GM19025 (cell line): ENCODE measurements at regions not wholly inside any gene's neighbourhood (a gene's known extent, or its start where the extent isn't known, plus 50 kb on each side); places are given as distances from the start of the nearest gene placed in this dataset.

Experiments
- ATAC-seq: cut with Tn5 transposase; IDR thresholded peaks from one replicate; pipeline ENCODE4 v1.9.1; 2021; ENCODE audit warnings: mild to moderate bottlenecking, low read depth, moderate library complexity; ENCODE audit not compliant: unreplicated experiment

DNA sequence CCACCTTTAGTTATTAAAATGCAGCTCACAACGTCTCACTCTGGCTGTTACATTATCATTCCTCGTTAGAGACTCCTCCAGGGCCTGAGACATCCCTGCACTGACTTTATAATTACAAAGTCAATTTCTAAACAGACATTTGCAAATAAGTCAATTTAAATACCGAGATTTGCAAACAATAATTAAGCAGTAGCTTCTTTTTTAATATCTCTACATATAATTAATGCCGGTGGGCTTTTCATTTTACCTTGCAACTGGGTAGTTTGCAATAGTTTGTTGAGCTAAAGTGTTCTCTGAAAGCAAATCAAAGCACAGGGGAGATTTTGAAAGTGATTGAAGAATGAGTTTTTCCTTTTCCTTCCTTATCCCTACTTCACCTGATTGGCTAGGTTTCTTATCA lies 154.4 kb downstream of the TLR4 start:
- ATAC-seq: no peak

DNA sequence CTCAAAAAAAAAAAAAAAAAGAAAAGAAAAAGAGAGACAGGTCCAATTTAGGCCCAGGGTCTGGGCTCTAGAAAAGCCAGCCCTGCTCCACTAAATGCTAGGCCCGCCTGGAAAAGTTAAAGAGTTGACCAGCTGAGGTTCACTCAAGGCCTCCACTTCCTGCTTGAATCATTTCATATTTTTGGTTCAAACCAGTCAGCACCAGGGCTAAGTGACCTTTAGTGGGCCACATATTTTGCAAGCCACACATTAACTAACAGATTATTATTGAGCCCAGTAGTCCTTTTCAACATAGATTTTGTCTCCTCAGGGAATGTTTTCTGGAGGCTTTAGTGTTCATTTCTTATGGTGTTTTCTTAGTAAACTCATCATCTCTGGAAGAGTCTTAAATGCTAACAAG lies 156.6 kb downstream of the TLR4 start:
- ATAC-seq: no peak

DNA sequence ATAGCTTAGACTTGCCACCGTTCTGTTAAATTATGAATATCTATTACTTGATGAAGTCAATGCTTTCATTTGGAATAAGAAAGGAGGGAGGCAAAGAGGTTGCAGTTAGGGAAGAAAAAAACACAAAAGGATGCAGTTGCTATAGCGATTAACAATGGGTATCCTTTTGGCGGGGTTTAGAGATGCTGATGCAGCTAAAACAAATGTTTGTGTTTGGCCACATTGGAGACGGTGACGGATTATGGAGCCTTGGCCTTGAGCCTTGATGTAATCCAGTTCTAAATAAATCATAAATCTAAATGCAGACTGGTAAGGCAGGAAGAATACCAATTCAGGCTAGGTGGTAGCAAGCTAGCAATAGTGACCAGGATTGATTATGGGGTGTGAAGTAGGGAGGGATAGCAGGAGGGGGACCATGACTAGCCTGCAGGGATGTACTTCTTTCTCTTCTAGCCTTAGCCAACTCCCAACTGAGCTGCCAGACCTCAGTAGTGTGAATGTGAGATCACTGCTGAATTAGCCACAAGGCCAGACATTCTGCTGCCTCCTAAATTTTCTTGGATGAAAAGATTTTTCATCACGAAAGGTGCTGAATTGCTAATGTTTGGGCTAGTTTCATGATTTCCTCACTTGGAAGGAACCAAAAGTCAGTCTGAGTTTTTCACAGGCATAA lies 160.3 kb downstream of the TLR4 start:
- no peak for ATAC-seq

DNA sequence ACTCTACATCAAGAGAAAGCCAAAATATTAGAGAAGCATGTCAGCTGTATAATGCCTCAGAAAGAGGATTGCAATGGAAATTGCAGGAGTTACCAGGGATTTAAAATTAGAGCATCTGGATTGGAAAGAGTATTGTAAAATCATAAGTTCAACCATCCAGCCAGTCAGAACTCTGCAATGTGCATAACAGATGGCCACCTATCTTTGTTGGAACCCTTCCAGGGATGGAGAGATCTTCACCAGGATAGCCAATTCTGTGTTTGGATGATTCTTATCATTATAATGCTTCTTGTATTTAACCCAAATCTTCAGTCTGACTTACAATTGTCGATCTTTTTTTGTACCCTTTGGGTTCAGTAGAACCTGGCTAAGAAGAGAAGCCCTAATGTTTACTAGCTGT lies 164.4 kb downstream of the TLR4 start:
- ATAC-seq: no peak

DNA sequence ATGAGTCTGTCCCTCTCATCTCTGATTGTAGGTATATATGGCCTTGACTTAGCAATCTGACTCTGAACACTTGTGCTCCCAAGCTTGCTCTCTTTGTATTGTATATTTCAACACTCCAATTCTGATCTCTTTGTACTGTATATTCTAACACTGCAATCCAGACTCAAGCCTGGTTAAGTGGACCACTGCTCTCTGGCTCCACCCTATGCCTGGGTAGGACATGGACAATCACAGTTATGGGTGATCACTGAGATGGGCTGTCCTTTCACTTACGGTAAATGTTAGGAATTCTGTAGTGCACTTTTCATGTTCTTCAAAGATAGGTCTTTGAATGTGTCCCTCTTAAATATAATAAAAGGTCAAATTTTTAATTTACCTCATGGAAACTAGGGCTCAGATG lies 165.1 kb downstream of the TLR4 start:
- no peak for ATAC-seq

DNA sequence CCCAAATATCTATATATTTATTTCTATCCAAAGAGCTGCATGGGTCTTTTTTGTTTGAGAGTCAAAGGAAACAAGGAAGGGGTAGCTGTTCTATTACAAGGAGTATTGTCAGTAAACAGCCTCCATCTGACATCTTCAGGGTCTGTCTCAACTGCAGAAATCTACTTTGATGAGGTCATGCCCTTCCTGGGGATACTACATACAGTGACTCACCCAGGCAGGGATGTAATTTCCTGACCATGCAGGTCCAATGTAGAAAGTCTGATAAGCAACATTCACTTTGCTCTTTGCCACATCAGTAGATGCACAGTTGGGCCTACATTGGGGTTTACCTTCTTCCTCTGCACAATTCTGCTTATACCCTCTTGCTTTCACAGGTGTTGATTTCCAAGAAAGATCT lies 165.5 kb downstream of the TLR4 start:
- ATAC-seq: no peak

DNA sequence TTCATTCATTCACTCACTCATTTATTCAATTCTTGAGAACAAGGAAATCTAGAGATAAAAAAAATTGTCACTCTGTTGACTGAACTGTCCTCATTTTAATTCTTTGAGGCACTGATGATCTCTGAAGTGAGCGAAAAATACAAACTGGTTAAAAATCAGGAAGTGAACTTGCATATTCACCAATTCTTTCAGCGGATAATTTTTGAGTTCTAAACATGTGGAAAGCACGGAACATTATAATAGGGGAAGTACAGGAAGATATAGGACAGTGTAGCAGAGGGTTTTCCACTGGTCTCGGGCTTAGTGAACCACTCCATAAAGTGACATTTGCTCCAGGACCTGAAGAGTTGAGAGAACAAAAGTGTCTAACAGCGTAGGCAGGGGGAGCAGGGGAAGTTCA lies 169.5 kb downstream of the TLR4 start:
- no peak for ATAC-seq

DNA sequence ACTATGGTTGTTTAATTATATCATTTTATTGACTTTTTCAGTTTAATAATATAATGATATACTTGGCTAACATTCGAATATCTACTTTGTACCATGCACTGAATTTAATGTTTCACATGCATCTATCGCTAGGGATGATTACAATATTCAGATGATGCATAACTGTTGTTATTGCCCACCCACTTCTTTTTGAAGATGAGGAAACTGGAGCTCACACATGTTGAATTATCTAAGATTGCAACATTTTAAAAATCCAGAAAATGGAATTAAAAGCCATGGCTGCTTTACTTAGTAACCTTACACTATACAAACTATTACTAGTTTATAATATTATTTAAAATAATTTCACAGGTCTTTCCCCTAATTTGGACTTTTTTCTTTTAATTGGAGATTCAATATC lies 171.7 kb downstream of the TLR4 start:
- ATAC-seq: no peak

DNA sequence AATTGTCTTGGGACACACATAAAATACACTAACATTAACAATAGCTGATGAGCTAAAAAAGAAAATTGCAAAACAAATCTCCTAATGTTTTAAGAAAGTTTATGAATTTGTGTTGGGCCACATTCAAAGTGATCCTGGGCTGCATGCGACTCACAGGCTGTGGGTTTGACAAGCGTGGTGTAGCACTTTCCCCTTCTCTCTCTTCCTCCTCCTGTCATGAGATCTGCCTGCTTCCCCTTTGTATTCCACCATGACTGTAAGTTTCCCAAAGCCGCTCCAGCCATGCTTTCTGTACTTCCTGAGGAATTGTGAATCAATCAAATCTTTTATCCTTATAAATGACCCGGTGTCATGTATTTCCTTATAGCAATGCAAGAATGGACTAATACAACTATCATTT lies 178.0 kb downstream of the TLR4 start:
- no peak for ATAC-seq

DNA sequence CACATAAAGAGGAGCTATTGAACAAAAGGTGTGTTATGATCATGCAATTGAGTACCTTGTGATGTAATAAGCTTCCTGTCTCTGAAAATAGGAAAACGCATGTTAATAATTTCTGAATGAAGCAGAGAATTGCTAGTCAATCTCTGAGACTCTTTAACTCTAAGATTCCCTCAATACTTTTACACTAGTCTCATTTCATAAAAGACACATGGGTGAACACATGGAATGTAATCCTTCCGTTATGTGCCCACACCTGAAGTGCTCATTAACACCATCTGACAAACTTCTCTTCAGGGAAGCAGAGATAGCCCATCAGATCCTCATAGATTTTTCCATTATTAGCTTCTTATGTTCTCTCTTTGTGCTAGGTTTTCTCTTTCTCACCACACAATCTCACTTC lies 182.4 kb downstream of the TLR4 start:
- no peak for ATAC-seq

DNA sequence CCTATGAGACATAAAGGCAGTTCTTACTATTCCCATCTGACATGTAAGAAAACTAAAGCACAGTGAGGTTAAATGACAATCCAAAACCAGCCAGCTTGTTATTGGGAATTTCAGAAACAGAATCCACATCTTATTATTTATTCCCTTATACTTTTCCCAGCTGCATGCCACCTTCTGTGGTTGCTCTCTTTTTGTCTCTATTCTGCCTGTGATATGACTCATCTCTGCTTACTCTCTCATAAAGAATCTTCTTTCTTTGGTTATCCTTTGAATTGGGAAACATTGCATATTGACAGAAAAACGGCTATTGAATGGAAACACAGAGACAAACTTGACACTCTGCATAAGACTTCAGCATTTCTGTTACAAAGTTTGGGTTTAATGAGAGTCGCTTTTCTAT lies 183.2 kb downstream of the TLR4 start:
- ATAC-seq: no peak

DNA sequence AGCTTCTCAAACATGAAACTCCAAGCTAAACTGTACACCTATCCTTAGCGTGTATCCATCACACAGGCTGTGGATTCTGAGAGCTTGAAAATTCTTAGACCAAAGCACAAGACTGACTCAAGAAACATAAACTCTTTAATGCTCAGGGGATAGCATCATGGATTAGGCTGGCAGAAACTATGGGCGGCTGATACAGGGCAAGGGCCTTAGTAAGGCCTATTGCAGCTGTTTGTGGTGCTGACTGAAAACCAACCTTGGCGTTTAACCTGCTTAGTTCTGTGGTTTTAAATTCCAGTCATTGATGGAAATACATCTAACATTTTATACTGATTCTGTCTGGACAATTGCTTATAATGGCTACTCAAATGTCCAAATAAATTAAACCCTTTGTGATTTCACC lies 183.7 kb downstream of the TLR4 start:
- ATAC-seq: no peak

DNA sequence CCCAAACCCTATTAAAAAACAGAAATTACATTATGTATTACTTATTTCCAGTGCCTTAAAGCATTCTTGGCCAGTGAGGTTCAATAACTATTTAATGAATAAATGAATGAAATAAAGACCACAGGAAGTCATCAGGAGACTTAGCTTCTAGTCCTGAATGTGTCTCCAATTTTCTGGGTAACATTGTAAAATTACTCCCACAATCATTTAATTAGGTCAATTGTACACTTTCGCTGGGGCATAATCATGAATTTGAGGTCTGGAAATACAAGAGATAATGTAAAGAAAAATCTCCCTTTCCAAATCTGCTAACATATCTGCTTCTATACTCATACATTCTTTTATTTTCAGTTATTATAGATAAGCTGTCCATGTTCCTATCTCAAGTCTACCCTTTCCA lies 199.2 kb downstream of the TLR4 start:
- no peak for ATAC-seq

DNA sequence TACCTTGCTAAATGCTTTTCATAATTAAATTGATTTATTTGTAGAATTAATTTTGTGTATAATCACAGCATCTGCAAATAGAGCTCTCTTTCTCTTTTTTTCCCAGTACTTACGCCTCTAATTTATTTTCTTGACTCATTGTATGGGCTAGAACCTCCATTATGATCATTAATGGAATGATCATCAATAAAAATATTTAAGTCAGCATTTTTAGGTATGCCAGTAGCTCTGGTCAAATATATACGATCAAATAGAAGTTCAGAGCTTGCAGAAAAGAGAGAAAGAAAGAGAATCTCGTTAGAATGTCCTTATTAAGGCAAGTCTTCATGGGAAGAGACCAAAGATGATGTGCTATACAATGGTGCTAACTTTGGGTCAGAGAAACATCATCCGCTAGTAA lies 202.6 kb downstream of the TLR4 start:
- no peak for ATAC-seq

DNA sequence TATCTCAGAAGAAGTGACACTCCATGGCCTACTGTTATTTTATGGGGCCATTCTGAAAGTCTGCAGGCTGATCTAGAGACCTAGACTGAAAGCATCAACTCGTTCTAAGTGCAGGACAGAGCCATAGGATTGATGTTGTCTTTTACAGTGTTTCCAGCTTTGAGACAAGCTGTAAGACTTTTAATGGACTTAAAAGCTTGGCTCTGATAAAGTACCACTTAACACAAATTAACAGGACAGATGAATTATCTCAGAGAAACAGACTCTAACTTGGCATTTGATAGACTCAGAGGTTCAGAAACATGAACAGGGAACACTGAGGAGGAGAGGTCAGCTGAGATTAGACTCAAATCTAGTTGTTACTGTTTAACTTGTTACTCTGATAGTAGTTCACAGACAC lies 203.2 kb downstream of the TLR4 start:
- ATAC-seq: no peak

DNA sequence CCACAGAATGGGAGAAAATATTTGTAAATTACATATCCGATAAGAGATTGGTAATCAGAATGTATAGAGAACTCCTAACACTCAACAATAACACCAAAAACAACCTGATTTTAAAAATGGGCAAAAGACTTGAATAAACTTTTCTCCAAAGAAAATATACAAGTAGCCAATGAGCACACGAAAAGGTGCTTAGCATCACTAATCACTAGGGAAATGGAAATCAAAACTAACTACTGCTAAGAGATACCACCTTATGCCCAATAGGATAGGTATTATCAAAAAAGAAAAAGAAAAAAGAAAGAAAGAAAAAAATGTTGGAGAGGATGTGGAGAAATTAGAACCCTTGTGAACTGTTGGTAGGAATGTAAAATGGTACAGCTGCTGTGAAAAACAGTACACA lies 212.1 kb downstream of the TLR4 start:
- ATAC-seq: no peak

DNA sequence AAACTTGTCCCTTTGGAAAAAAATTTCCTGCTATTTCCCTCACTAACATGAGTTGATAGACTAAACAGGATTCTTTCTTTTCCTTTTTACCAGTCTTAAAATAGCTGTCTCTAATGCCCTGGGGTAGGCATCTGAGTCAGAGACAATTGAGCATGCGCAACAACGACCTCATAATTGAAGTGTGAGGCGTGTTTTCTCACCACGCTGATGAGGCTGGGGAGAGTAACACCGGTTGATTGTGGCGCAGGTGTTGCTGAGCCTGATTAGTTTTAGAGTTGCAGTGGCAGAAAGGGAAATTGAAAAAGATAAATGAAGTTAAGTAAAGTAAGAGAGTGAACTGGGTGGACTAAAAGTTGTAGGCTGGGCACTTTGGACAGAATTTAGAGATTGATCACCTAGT lies 213.7 kb downstream of the TLR4 start:
- no peak for ATAC-seq

DNA sequence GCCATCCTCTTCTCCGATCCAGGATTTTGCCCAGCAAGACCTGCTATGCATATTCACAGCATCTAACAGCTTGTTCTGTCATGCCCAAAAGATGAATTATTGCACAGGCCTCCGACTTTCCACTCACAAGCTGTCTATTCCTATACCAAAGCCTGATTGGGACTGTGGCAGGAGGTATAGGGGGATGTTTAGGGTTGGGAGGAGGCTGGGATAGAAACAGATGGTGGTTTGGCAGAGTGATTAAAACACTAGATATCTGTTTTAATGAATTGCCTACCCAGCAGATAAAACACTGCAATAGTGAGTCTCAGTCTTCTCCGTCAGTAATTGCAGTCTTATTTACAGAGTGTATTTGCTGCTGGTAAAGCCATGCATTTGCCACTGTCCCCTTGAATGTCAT lies 215.3 kb downstream of the TLR4 start:
- no peak for ATAC-seq

DNA sequence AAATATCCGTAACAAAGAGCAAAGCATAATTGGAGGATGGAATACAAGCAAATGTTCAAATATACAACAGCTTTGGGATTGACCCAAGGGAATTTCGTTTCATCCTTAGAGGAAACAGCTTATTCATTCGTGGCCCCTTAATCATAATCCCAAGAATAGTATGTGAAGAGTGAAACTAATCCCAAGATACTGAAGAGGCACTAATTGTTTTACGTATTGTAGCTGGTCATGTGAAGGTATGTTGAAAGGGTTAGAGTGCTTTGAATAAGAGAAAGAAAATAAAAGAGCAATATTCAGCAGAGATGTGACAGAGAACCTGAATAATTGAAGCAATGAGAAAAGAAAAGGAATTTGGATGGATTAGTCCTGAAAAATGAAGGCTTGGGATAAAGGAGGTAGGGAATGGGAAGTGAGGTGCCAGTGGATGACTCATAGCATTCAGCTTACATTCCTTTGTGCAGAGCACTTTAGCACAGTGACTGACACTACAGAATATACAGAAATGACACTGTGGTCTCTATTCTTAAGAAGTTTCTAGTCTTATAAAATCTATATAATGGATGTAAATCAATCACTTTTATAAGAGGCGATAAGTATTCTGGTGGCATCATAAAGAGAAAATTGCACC lies 221.9 kb downstream of the TLR4 start:
- ATAC-seq: no peak

DNA sequence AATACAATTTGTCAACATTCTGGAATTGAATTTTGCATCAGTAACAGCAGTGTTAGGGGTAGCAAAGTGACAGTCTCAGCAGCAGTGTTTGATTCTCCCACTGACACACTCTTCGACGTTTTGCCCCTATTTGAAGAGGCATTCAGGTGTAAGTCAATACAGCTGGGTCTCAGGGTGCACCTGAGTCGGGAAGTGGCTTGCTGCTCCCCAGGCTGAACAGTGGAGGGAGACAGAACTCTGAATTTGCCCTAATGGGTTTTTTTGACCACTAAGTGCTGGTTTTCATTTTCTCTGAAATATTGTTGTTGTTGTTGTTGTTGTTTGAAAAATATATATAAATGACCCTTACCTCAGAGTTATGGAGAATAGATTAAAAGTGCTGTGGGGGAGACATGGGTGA lies 223.2 kb downstream of the TLR4 start:
- no peak for ATAC-seq

DNA sequence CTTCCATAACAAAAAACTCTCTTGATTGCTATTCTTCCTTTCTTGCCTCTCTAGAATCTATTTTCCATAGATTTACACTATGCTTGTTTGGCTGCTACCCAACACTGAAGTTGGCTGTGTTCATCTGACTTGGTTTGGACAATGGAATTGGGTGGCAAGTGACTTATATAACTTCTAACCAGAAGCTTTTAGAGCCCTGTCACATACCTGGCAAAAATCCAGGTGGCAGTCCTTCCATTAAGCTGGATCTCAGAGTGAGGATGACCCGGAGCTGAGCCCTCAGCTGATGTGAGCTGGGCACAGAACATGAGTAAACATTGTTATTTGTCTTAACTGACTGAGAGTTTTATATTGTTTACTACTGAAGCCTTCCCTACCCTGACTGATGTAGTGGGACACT lies 225.7 kb downstream of the TLR4 start:
- no peak for ATAC-seq

DNA sequence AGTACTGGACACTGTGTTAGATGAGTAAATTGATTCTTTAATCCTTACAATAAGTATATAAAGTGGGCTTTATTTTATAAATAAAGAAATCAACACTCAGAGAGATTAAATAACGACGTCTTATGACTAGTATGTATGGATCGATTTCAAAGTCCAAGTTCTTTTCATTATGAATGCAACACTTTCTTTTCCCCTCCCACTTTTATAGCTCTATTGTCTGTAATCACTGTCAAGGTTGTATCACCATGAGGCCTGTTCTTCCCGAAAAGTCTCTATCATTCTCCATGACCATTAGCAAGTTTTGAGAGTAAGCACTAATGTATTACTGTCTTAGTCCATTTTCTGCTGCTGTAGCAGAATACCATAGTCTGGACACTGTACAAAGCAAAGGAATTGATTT lies 228.4 kb downstream of the TLR4 start:
- no peak for ATAC-seq
